ENCODE measurements at regions not wholly inside any gene's neighbourhood (a gene's known extent, or its start where the extent isn't known, plus 50 kb on each side); places are given as distances from the start of the nearest gene placed in this dataset.

- TF ChIP-seq POLR2A (IDR thresholded peaks at IDR 0.05) (no peak), CTCF (IDR thresholded peaks at IDR 0.05) (no peak), POLR2AphosphoS5 (IDR thresholded peaks at IDR 0.05) (no peak)
Measured at GRCh38 chr10:28810057-28810870, 132.9 kb downstream of the BAMBI start.
